HG03442 (cell line): ENCODE measurements at regions not wholly inside any gene's neighbourhood (a gene's known extent, or its start where the extent isn't known, plus 50 kb on each side); places are given as distances from the start of the nearest gene placed in this dataset.

Experiments
- ATAC-seq: cut with Tn5 transposase; IDR thresholded peaks from one replicate; pipeline ENCODE4 v1.9.1; 2021; ENCODE audit warnings: mild to moderate bottlenecking, moderate library complexity; ENCODE audit not compliant: unreplicated experiment

DNA sequence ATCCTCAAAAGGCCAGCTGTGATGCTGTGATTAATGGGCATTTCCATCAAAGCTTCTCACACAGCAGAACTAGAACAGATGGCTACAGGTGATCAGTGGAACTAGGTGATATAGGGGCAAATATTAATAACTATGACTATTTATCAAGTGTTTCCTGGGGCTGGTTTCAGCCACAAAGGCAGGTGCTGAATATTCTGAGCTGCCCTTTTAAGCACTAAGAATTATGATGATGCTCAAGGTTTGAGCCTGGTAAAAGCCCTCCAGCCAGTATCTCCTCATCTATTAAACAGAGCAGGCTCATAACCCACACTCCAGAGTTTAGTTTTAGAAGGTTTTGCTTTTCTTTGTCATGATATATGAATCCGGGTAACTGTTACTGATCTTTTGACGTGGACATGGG is 129.5 kb upstream of the ACP3 start:
- ATAC-seq: no peak

DNA sequence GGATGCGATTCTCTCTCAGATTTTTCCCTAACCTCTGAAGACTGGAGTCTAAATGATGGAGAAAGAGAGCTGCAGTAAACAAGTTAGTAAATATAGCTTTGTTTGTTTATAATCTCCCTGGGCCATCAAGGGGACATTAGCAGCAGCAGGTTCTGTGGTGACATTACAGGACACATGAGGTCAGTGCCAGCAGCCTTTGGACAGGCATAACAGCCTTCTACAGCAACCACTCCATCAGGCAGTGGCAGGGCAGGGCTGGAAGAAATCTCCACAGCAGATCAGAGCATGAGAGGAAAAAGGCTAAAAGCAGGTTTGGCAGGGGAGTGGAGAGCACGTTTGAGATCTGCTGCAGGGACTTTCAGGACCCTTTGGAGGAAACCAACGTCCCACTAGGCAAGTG is 127.6 kb upstream of the ACP3 start:
- ATAC-seq: no peak

- no peak for ATAC-seq
Observed at GRCh38 chr3:132196113-132196512, 121.1 kb upstream of the ACP3 start.

DNA sequence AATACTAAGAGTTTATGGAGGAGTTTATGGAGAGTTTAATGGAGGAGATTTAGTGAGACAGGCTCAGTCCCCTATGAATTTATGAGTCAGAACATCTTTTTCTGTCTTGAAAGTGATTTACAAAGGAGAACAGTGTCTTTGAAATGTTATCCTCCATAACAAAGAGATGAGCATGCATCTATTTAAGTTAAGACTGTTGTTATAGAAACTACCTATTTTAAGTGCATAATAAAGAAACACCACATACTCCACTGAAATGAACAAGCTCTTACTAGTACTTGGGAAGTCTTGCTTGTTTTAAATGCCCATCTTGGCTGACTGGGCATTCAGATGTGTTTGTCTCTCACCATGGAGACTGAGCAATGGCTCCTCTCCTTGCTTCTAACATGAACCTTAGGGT is 118.7 kb upstream of the ACP3 start:
- ATAC-seq: no peak

- ATAC-seq: no peak
Observed at GRCh38 chr3:132199451-132199850, 117.8 kb upstream of the ACP3 start.

- ATAC-seq: no peak
Observed at GRCh38 chr3:132202586-132202985, 114.6 kb upstream of the ACP3 start.

GRCh38 chr3:132203889-132204596 is 113.2 kb upstream of the ACP3 start:
- no peak for ATAC-seq

- no peak for ATAC-seq
Observed at GRCh38 chr3:132205609-132206008, 111.6 kb upstream of the ACP3 start.

DNA sequence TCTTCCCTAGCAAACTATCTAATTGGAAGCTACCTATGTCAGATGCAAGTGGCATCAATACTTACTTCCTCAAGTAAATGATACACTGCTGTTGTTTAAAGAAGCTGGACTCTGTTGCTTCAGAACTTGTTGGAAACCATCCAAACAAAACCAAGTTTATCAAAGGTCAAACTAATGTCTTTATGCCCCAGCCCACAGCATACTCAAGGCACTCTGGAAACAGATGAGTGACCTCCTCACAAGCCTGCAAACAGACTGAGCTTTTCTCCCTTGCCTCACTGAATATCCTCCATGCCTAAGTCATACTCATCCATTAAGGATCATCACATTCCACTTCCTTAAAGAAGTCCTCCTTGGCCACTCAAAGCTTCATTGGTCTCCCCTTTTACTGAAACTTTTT is 107.4 kb upstream of the ACP3 start:
- ATAC-seq: no peak

DNA sequence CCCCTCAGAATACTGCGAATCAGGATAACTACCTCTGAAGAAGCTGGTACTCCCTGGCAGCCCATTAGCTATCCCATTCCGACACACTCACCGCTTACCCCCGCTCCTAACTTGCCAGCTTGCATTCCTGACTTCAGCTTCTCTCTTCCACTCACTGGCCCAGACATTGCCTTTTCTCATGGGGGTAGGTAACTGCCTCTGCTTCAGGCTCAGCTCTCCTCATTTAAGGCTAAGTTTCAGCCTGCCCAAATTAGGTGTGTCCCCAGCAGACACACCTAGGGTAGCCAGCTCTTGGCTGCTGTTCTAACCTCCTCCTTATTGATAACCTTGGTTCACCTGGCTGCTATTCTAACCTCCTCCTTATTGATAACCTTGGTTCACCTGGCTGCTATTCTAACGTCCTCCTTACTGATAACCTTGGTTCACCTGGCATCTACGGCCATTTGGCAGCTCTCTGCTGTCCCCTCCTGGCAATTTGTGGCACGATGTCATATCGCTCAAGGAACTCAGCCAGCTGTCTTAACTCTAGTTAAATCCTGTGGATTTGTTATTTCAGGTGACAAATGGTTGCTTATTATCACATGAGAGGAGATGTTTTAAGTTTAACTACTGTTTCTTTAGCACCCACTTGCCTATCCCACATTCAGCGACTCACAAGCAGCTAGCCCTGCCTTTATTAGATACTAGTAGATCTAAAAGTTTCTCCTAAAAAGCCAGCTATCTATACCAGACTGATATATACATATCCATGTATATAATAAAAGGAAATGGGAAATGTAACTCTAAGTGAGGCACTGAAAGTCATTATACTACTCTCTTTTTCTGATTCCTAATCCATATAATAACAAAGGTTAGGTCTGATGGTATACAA is 106.5 kb upstream of the ACP3 start:
- no peak for ATAC-seq

GRCh38 chr3:132211896-132212295 is 105.3 kb upstream of the ACP3 start:
- ATAC-seq: no peak

GRCh38 chr3:132218817-132219755 is 98.1 kb upstream of the ACP3 start:
- ATAC-seq: no peak

GRCh38 chr3:132220986-132221385 is 96.2 kb upstream of the ACP3 start:
- ATAC-seq: no peak

DNA sequence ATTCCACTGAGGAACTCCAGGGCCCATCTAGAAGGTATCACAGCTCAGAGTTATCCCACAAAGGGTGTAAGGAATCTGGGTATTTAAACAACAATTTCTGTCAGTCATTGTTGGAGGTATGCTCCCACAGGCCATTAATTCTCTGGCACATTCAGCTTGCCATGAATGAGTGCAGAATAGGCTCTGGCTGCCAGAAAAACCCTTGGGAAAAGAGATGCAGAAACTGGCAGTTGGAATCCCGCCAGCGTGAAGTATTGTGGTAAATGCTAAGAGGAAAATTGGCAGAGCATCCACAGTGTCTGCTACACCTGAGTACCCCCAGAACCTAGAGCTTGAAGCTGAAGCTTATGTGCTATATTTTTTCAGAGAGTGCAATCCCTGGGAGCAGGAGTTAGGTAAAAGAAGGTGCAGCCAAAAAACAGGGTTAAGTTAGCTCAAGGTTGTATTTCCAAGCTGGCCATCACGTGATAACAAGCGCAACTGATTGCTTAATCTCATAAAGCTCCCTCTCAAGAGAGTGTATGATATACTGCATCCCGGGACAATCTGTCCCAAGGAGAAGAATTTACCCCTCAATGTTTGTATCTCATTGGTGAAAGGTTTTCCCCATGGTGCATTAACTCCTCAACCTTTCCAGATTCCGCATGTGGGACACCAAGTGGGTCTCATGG is 94.2 kb upstream of the ACP3 start:
- ATAC-seq: no peak

DNA sequence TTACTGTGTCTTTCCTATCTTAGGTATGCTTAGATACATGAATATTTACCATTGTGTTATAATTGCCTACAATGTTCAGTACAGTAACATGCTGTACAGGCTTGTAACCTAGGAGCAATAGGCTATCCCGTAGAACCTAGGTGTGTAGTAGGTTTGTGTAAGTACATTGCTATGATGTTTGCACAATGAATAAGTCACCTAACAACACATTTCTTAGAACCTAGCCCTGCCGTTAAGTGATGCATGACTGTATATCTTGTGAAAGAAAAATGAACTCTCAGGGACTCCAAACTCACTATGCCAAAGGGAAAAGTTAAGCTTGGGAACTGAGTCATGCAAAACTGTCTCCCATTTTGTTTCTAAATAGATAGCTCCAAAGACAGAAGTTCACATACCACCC is 91.5 kb upstream of the ACP3 start:
- no peak for ATAC-seq

GRCh38 chr3:132228923-132229322 is 88.3 kb upstream of the ACP3 start:
- no peak for ATAC-seq

- ATAC-seq: no peak
Observed at GRCh38 chr3:132229641-132230040, 87.6 kb upstream of the ACP3 start.

DNA sequence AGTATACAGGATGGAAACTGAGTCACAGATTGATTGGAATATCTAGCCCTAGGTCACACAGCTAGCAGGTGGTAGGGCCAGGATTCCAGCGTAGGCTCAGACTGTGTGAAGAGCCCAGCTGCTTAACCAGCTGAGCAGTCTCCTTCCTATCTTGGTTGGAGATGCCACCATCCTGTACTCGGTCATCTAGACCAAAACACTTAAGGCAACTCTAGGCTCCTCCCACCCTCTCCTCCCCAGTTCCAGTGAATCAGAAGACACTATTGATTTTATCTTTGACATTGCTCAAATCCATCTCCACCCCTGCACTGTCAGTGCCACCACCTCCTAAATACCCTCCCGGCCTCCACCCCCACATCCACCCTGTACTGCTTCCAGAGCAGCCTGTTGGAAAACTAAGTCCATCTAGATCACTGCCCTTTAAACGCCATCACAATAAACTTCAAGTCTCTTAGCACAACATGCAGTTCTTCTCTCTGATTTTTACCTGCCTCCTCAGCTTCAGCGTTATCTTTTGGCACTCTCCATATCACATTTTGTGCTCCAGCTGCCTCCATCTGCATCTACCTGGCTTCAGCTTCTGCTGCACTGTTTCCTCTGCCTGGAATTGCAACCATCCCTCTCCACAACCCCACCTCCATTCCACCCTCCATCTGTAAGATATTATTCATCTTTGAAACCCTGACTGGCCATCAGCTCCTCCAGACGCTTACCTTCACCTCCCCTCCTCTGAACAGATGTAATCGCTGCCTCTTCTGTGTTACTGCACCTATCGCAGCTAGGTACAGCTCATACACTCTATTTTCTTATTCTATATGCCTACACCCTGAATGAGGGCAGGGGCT is 86.8 kb upstream of the ACP3 start:
- ATAC-seq: no peak

DNA sequence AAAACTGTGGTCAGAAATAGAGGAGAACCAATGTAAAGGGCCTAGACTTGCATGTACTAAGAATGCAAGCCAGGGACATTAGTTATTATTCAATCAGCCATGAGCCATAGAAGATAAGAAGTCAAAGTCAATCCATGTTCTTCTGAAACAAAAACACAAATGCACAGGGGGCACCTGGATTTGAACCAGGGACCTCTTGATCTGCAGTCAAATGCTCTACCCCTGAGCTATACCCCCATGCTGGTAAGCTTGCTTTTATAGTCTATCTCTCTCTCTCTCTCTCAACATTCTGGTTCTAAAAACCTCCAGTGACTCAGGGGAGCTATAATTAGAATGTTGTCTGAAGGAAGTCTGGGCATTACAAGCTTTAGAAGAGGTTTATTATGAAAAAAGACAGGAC is 85.6 kb upstream of the ACP3 start:
- no peak for ATAC-seq

- no peak for ATAC-seq
Observed at GRCh38 chr3:132232231-132232792, 84.9 kb upstream of the ACP3 start.
